ENCODE measurements at regions not wholly inside any gene's neighbourhood (a gene's known extent, or its start where the extent isn't known, plus 50 kb on each side); places are given as distances from the start of the nearest gene placed in this dataset.

DNA sequence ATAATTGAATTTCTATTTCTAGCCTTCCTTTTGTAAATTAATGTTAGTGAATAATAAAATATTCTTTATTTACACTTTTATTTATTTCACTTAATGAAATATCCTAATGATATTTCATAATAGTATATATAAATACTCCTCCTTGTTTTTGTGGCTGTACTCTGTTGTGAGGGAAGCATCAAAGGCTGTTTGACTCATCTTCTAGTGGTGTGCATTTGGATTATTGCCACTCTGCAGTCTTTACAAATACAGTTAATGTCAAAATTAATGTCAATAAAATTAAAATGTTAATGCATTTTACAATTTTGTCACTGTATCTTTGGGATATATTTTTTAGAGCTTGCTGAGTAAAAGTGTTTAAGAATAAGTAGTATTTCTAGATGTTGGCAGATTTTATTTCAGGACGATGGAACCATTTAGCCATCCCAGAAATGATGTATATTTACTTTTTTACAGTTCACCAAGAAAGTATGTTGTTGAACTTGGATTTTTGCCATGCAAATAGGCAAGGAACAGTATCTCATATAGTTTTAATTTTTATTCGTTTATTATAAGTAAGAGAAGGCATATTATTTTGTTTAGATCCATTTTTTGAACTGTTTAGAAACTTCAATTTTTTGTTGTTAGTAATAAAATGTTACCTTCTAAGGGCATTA lies 281.2 kb upstream of the SLITRK6 start:
- Histone ChIP-seq H3K4me1 (no peaks in the 10 kb centered on the region), H3K27ac (no peak overlapping the region), H3K4me3 (no peak overlapping the region), H3K36me3 (no peaks in the 10 kb centered on the region), H3K9me3 (no peaks in the 10 kb centered on the region), H3K27me3 (no peaks in the 10 kb centered on the region)
- no peak for DNase-seq
- TF ChIP-seq POLR2A (IDR thresholded peaks at IDR 0.05) (no peak), CTCF (IDR thresholded peaks at IDR 0.05) (no peak)
- intact Hi-C loops (cut with DNase I): no loop called here
- WGBS, 2 donors: 27% methylated on average over 2 of the region's 2 CpGs

GRCh38 chr13:86066611-86067365 lies 267.6 kb upstream of the SLITRK6 start:
- no peak overlapping the region for H3K4me3 ChIP-seq
- H3K36me3 ChIP-seq: no peaks in the 10 kb centered on the region
- TF ChIP-seq CTCF (IDR thresholded peaks at IDR 0.05): no peak
- no peak for TF ChIP-seq POLR2A (IDR thresholded peaks at IDR 0.05)
- WGBS, 2 donors: 46% methylated on average over 4 of the region's 4 CpGs
- DNase-seq: no peak
- H3K4me1 ChIP-seq: no peaks in the 10 kb centered on the region
- H3K9me3 ChIP-seq: no peaks in the 10 kb centered on the region
- no peak overlapping the region for H3K27ac ChIP-seq
- intact Hi-C loops (cut with DNase I): no loop called here
- H3K27me3 ChIP-seq: no peaks in the 10 kb centered on the region

GRCh38 chr13:86052141-86052540 lies 252.9 kb upstream of the SLITRK6 start:
- H3K9me3 ChIP-seq: peaks cover 0 to 17% (median 8%) of the 10 kb centered on the region in 3 donors
- no peak overlapping the region for H3K4me3 ChIP-seq
- WGBS, 2 donors: 86% methylated on average over 3 of the region's 3 CpGs
- DNase-seq: no peak
- no peaks in the 10 kb centered on the region for H3K27me3 ChIP-seq
- no peaks in the 10 kb centered on the region for H3K4me1 ChIP-seq
- no peak overlapping the region for H3K27ac ChIP-seq
- TF ChIP-seq POLR2A (IDR thresholded peaks at IDR 0.05): no peak
- intact Hi-C loops (cut with DNase I): no loop called here
- no peaks in the 10 kb centered on the region for H3K36me3 ChIP-seq

GRCh38 chr13:86051134-86052103 lies 252.2 kb upstream of the SLITRK6 start:
- no peak for DNase-seq
- Histone ChIP-seq H3K4me3 (no peak overlapping the region), H3K4me1 (no peaks in the 10 kb centered on the region), H3K9me3 (peaks cover 0 to 17% (median 8%) of the 10 kb centered on the region in 3 donors), H3K27ac (no peak overlapping the region), H3K27me3 (no peaks in the 10 kb centered on the region), H3K36me3 (no peaks in the 10 kb centered on the region)
- 67 to 69% methylated on average over 3 to 4 of the region's 5 CpGs for WGBS, 2 donors
- no peak for TF ChIP-seq POLR2A (IDR thresholded peaks at IDR 0.05)
- TF ChIP-seq CTCF (IDR thresholded peaks at IDR 0.05): no peak
- intact Hi-C loops (cut with DNase I): no loop called here

DNA sequence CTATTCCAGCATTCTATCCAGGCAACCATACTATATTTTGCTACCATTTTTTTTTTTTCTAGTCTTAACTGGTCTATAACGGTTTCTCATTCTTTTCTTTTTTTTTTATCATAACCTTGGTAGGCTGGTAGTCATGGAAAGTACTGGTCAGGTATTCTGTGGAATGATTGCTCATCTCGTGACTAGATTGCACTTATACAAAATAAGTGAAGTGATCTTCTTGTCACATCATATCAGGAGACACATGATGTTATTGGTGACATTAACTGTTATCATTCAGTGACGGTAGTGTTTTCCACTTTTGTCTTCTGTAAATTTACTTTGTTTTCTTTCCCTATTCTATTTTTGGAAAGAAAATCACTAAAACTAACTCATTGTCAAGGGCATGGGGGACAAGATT lies 239.3 kb upstream of the SLITRK6 start:
- WGBS, 2 donors: 63 to 72% methylated on average over 3 of the region's 3 CpGs

More for the DNA sequence above, 239.3 kb upstream of the SLITRK6 start:
- intact Hi-C loops (cut with DNase I): no loop called here
- no peak overlapping the region for H3K27ac ChIP-seq
- no peaks in the 10 kb centered on the region for H3K36me3 ChIP-seq
- H3K27me3 ChIP-seq: no peaks in the 10 kb centered on the region
- H3K9me3 ChIP-seq: peaks cover 0 to 5% (median 0%) of the 10 kb centered on the region in 3 donors
- no peaks in the 10 kb centered on the region for H3K4me1 ChIP-seq
- H3K4me3 ChIP-seq: no peak overlapping the region
- DNase-seq: no peak
- no peak for TF ChIP-seq POLR2A (IDR thresholded peaks at IDR 0.05)
- TF ChIP-seq CTCF (IDR thresholded peaks at IDR 0.05): no peak
